ENCODE measurements at regions not wholly inside any gene's neighbourhood (a gene's known extent, or its start where the extent isn't known, plus 50 kb on each side); places are given as distances from the start of the nearest gene placed in this dataset.

DNA sequence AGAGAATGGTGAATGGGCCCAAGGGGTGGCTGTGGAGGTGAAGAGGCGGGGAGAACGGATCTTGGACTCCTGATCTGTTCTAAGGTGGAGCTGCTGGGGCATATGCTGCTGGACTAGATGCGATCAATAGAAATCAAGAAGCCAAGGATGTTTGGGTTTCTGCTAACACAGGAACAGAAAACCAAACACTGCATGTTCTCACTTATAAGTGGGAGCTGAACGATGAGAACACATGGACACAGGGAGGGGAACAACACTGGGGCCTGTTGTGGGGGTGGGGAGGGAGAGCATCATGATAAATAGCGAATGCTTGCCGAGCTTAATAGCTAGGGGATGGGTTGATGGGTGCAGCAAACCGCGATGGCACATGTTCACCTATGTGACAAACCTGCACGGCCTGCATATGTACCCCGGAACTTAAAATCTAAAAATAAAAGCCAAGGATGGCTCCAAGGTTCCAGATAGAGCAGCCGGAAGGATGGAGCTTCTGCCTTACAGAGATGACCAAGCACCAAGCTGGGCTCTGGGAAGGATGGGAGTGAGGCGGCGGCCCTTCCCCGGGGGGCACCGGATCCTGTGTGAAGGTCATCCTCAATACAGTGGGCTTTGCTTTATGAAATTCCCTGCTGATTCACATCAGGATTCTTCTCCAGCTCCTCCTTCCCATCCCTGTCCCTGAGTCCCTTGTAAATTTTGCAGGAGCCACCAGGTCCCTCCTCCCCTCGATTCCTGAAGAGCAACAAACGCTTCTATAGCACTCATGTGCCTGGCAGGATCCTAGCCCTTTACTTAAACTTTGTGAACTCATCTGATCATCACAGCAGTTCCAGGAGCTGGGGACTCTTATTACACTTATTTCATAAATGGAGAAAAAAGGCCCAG, 109.2 kb upstream of the PTPN1 start:
- DNase-seq, result no peak
- TF ChIP-seq POLR2A (IDR thresholded peaks at IDR 0.05; ENCODE audit: low read length) (no peak), GATA1 (IDR thresholded peaks at IDR 0.05; ENCODE audit: low read depth, low read length) (no peak)

DNA sequence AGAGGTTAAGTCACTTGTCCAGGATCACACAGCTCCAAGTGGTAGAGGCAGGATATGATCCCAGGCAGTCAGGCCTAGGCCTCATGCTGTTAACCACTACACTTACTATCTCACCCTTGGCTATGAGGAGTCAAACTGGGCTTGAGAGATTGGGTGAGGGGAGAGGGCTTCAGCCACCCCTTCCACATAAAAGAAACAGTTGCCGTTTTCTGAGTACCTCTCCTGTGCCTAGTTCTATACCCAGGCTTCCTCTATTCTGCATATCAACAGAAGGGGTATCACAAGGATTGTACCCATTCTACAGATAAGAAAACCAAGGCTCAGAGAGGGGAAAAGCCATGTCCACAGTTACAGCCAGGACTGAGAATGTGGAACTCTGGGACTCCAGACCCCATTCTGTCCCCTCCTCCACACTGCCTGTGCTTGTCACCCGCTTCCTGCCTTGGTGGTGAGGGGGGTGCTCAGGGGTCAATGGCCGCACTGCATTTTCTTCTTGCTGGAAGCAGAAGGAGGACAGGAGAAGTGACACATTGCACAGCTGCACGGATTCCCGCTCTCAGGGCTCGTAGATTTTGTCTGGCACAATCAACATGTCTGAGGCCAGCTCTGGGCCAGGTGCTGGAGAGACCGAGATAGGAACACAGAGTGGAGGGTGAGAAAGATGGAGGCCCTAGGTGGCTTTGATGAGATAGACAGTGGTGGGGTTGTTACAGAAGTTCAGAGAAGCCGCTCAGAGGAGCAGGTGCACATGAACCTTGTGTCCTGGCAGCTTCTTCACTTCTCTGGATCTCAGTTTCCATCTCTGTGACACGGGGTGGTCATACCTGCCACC, 108.4 kb upstream of the PTPN1 start:
- TF ChIP-seq GATA1 (IDR thresholded peaks at IDR 0.05; ENCODE audit: low read depth, low read length) (no peak), POLR2A (IDR thresholded peaks at IDR 0.05; ENCODE audit: low read length) (no peak)
- no peak for DNase-seq

DNA sequence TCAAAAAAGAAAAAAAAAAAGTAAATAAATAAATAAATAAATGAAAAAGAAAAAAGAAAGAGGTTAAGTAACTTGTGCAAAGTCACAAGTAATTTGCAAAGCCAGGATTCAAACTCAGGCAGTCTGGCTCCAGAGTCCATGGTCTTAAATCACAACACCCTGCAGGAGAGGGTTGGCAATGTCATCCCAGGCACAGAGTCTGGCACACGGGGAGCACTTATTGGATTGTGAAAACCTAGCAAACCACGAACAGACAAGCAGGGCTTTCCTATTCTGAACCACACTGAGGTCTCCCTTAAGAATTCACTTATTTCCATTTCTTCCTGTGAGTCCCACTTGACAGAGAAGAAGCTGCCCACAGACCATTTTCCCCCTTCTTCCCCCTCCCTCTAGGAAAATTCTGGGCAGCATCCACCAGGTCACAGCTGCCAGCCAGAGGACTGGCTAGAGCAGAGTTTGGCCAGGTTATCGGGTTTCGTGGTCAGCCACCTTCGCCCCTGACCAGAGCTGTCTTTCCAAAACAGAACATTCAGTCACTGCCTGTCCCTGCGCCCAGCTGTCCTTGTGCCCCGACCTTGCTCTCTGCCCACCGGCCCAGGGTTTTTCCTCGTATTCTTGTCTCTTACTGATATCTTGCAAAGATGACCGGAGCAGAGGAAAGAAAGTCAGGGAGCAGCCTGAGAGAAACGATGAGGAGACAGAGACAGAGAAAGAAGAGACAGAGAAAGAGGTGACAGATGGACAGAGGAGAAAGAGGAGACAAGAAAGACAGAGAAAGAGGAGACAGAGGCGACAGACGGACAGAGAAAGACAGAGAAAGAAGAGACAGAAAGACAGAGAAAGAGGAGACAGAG, 106.4 kb upstream of the PTPN1 start:
- no peak for DNase-seq
- TF ChIP-seq POLR2A (IDR thresholded peaks at IDR 0.05; ENCODE audit: low read length) (no peak), GATA1 (IDR thresholded peaks at IDR 0.05; ENCODE audit: low read depth, low read length) (no peak)

DNA sequence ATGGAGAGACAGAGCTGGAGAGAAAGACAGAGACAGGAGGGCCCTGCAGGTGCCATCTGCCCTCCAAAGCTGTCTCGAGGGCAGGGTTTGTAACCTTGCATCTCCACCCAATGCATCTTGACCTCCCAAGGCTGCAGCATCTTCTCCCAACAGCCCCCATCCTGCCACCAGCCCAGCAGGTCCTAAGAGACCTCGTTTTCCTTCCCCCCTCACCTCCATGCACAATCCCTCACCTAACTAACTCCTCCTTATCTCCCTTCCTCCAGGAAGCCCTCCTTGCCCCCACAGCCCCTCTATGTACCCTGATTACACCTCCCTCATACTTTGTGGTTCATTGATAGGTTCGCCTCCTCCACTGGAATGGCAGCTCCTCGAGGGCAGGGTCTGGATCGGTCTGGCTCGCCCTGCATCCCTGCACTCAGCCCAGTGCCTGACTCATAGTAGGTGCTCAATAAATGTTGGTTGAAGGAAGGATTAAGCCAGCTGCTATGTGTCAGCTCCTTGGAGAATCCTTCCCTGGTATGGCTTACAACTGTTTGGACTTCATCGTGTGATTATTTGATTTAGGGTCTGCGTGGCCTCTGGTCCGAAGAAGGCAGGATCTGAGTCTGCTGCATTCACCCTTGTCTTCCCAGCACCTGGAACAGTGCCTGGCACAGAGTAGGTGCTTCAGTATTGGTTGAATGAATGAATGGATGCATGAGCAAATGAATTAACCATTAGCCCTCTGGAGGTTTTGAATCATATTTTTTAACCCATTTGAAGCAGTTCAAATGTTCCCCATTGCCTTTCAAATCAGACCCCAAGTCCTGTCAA, 105.6 kb upstream of the PTPN1 start:
- DNase-seq, result no peak
- TF ChIP-seq GATA1 (IDR thresholded peaks at IDR 0.05; ENCODE audit: low read depth, low read length), result no peak
- no peak for TF ChIP-seq POLR2A (IDR thresholded peaks at IDR 0.05; ENCODE audit: low read length)

DNA sequence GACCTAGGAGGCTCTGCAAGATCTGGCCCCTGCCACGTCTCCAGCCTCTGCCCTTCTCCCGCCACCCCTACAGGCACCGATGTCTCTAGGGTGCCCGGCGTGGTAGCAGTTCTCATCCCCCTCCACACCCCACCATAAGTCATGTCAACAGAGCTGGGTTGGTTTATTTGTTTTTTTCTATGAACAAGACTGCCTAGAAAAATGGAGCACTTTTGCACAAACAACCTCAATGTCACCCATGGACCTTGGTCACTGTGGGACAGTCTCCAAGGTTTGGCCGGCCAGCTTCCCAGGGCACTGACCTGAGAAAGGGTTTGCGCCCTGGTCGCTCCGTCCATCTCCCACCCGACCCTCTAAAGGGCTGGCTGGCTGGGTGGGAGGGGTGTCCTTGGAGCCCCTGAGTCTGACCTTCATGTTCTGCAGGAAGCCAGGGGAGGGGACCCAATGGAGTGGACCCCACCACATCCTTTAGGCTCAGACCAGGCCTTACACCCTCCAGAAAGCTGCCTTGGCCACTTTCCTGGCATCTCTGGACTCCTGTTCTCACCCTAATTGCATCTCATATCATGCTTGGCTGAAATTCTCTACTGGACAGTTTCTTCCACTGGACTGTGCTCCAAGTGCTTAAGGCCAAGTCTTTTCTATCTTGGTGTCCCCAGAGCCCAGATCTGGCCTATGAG, 104.8 kb upstream of the PTPN1 start:
- TF ChIP-seq POLR2A (IDR thresholded peaks at IDR 0.05; ENCODE audit: low read length), result no peak
- TF ChIP-seq GATA1 (IDR thresholded peaks at IDR 0.05; ENCODE audit: low read depth, low read length), result no peak
- no peak for DNase-seq

DNA sequence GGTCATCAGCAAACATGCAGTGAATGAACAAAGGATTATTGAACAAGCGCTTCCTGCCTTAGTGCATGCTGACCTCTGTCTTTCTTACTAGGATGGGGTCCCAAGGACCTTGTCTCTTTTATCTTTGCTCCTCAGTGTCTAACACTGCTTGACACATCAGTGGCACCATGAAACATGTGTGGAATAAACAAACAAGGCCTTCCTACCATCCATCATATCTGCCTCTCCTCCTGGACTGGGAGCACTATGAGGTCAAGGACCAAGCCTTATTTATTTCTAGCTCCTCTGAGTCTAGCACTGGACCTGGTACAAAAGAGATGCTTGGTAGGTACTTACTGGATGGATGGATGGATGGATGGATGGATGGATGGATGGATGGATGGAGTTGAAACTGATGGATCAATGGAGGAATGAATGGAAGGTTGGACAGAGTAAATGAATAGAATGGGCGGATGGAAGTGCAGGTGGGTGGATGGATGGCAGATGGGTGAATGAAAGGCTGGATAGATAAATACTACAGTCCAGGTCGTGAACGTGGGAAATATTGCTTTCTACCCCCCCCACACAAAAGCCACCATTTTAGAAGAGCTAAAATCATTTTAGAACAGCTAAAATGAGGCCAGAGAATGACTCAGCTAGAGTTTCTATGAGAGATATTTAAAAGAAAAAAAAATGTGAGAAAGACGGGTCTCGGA, 104.1 kb upstream of the PTPN1 start:
- no peak for DNase-seq
- TF ChIP-seq POLR2A (IDR thresholded peaks at IDR 0.05; ENCODE audit: low read length) (no peak), GATA1 (IDR thresholded peaks at IDR 0.05; ENCODE audit: low read depth, low read length) (no peak)

DNA sequence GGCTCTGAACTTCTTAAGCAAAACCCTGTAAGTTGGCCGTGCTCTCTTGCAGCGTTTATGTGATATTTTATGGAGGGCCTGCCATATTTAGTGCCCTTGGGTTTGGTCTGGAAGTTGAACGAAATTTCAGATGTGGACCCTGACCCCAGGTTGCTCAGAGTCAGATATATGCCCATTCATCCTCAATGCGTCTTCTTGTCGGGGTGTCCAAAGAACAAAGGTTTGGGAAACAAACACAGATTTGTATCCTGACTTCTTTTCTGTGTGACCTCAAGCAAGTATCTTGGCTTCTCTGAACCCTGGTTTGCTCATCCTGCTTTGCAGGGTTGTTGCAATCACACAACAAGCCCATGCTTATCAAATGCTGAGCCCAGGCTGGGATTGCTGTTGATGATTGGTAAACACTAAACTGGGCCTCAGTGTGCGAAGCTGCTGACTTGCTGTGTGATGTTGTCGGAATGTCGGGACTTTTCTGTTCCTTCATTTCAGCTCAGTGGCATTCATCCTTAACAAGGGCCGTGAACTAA, 103.5 kb upstream of the PTPN1 start:
- TF ChIP-seq POLR2A (IDR thresholded peaks at IDR 0.05; ENCODE audit: low read length) (no peak), GATA1 (IDR thresholded peaks at IDR 0.05; ENCODE audit: low read depth, low read length) (no peak)

DNA sequence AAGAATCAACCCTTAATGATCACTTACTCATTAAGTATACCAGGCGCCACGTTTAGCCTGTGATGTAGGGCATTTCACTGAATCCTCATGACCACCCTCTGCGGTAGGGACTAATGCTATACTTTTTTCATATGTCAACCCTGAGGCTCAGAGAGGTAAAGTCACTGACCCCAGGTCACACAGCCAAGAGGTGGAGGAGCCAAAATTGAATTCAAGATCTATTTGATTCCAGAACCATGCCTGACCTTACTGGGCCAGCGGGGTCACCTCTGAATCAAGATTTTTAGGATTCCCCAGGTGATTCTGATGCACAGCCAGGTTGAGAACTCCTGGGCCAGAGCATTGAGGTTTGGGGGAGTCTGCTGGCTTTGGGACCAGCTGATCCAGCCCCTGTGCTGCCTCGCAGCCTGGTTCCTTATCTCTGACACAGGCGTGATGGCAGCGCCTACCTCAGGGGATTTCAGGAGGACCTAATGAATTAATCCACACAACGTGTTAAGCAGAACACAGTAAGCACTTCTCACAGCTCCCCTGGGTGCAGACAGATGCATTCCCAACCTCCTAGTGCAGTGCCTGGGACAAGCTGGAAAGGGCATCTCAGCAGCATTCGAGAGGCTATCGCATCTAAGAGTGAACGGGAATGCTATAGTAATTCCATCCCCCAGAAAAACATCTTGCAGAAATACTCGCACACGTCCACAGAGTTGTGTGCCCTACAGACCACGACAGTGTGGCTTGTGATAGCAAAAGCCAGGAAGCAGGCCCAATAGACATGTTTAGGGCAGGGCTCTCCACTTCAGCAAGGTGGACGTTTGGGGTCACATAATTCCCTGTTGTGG, 101.4 kb upstream of the PTPN1 start:
- TF ChIP-seq POLR2A (IDR thresholded peaks at IDR 0.05; ENCODE audit: low read length), result no peak
- no peak for TF ChIP-seq GATA1 (IDR thresholded peaks at IDR 0.05; ENCODE audit: low read depth, low read length)
- no peak for DNase-seq

More for the DNA sequence above, 103.5 kb upstream of the PTPN1 start:
- no peak for DNase-seq

DNA sequence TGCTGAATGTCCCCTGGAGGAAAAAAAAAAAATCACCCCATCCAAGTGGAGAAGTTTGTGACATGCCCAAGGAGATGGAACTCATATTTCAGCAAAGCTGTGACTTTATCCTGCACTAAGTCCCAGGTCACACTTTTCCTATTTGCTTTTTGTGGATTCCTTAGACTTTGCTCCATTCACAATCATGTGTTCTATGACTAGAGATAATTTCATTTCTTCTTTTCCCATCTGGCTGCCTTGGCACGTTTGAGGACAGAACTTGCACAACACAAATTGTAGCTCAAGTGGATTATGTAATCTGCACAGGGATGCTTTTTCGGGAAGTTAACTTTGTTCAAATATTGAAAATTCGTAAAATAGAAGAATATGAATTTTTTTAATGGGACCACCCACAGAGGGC, 100.7 kb upstream of the PTPN1 start:
- TF ChIP-seq GATA1 (IDR thresholded peaks at IDR 0.05; ENCODE audit: low read depth, low read length), result no peak
- TF ChIP-seq POLR2A (IDR thresholded peaks at IDR 0.05; ENCODE audit: low read length), result no peak
- DNase-seq, result no peak

DNA sequence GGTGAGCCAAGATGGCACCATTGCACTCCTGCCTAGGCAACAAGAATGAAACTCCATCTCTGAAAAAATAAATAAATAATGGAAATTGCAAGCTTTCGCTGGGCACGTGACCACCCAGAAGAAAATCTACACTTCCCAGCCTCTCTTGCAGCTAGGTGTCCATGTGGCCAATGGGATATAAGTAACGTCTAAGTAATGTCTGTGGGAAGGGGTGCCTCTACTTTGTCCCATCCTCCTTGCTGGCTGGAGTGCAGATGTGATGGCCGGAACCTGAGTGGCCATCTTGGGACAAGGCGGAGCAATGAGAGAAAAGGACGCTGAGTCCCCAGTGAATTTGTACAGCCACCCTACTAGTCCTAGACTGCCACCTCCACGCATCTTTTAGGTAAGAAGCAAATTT, 99.8 kb upstream of the PTPN1 start:
- DNase-seq, result no peak
- no peak for TF ChIP-seq GATA1 (IDR thresholded peaks at IDR 0.05; ENCODE audit: low read depth, low read length)
- no peak for TF ChIP-seq POLR2A (IDR thresholded peaks at IDR 0.05; ENCODE audit: low read length)

DNA sequence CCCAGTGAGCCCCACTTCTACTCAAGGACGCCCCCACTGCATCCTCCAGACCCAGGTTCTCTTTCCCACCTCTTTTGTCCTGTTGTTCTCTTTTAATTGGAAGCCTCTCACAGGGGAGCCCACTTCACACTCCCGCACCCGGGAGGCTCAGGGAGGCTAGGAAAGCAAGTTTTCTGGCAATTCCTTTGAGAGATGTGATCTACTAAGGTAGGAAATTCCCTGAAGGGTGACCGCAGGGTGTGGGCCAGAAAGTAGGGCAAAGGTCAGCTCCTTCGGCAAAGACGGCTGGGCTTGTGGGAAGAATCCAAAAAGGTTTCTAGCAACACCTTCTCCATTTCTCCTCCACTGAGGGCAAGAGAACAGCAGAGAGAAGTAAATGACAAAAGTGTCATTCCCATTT, 98.1 kb upstream of the PTPN1 start:
- no peak for DNase-seq
- no peak for TF ChIP-seq GATA1 (IDR thresholded peaks at IDR 0.05; ENCODE audit: low read depth, low read length)
- TF ChIP-seq POLR2A (IDR thresholded peaks at IDR 0.05; ENCODE audit: low read length), result no peak
